ENCODE measurements at regions not wholly inside any gene's neighbourhood (a gene's known extent, or its start where the extent isn't known, plus 50 kb on each side); places are given as distances from the start of the nearest gene placed in this dataset.

GRCh38 chr1:65514041-65514440, 93.6 kb downstream of the LEPR start:
- no peak for TF ChIP-seq NFRKB (IDR thresholded peaks at IDR 0.05)
- TF ChIP-seq FOXM1 (IDR thresholded peaks at IDR 0.05; ENCODE audit: borderline replicate concordance) = no peak
- TF ChIP-seq PKNOX1 (IDR thresholded peaks at IDR 0.05) = no peak
- no peak for TF ChIP-seq FOXK2 (IDR thresholded peaks at IDR 0.05)
- no peak for TF ChIP-seq BHLHE40 (IDR thresholded peaks at IDR 0.05; ENCODE audit: borderline replicate concordance)
- no peak for TF ChIP-seq HDGF (IDR thresholded peaks at IDR 0.05; ENCODE audit: borderline replicate concordance)
- no peak for TF ChIP-seq FOXA1 (IDR thresholded peaks at IDR 0.05)
- no peak for TF ChIP-seq ELF4 (IDR thresholded peaks at IDR 0.05)
- TF ChIP-seq L3MBTL2 (conservative IDR thresholded peaks at IDR 0.05) = no peak
- no peak for TF ChIP-seq ARNT (IDR thresholded peaks at IDR 0.05)
- TF ChIP-seq TARDBP (IDR thresholded peaks at IDR 0.05) = no peak
- no peak for TF ChIP-seq SUZ12 (IDR thresholded peaks at IDR 0.05)
- TF ChIP-seq CTBP1 (IDR thresholded peaks at IDR 0.05; ENCODE audit: borderline replicate concordance) = no peak

Measured in HEK293T (cell line).